ENCODE measurements at regions not wholly inside any gene's neighbourhood (a gene's known extent, or its start where the extent isn't known, plus 50 kb on each side); places are given as distances from the start of the nearest gene placed in this dataset.
"Not testable (repeated sequence)": the region's sequence is repeated elsewhere in the genome, so short reads cannot be mapped to it uniquely, and the experiment has no call there.

GRCh38 chr1:217921126-217921904 is 290.2 kb downstream of the SPATA17 start:
- no peak for DNase-seq

- no peak for DNase-seq
Measured at GRCh38 chr1:217924924-217925323, 293.8 kb downstream of the SPATA17 start.

DNA sequence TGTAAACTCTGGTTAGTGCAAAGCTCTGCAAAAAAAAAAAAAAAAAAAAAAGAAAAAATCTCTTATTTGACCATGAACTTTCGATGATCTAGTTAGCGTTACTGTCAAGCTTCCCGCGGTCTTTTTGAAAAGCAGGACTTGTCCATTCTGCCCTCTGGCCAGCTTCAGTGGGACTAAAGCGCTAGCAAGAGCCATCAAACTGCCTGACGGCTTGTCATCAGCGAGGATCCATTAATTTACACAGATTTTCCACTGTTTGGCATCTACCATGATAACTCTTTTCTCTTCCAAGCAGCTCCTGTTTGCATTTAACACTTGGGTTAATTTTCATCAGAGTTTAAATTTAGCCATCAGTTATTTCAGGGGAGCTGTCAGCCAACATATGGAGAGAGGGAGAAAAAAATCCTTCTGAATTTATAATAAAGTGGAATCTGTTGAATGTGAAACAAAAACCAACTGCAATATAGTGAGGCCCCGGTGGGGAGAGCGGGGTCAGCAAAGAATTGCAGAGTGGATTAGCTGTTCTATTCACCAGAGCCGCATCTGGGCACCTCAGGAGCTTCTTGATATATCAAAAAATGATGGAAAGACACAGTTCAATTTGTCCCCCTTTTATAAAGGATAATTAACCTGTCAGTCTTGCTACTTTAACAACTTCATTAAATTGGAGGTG is 298.2 kb downstream of the SPATA17 start:
- no peak for DNase-seq

DNA sequence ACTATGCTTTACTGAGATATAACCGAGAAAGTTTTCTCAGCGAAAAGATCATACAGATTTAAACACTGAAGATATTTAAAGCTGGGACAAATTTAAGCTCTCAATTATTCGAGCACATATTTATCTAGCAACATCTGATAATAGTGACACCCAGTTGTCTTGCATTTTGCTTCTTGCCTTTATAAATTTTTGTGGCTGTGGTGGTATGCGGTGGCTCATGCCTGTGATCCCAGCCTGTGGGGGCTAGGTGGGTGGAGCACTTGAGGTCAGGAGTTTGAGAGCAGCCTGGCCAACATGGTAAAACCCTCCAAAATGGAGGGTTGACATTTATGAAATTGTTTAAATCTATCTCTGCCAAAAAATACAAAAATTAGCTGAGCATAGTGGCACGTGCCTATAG is 312.2 kb downstream of the SPATA17 start:
- no peak for DNase-seq

- DNase-seq: no peak
Measured at GRCh38 chr1:217944550-217944949, 313.4 kb downstream of the SPATA17 start.

DNA sequence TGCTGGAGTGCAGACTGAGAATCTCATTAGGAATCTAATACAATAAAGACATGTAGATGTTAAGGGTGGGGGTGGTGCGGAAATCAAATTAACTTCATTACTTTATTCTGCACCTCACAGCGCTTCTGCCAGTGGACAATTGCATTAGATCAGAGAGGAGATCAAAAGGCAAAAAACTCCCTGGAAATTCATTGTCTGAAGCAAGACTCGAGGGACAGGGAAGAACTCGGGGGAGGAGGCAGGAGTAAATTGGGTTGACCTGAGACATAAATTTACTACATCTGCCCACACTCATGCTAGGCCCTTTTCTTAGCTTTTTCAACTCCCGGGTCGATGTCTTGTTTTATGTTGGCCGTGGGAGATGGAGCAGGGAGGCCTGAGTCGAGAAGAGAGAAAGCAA is 315.4 kb downstream of the SPATA17 start:
- DNase-seq: peak; percentile 61

GRCh38 chr1:217948741-217949140 is 317.6 kb downstream of the SPATA17 start:
- DNase-seq: no peak

GRCh38 chr1:217953330-217953729 is 322.2 kb downstream of the SPATA17 start:
- no peak for DNase-seq

GRCh38 chr1:217953922-217954321 is 322.8 kb downstream of the SPATA17 start:
- no peak for DNase-seq

GRCh38 chr1:217955723-217956122 is 324.6 kb downstream of the SPATA17 start:
- DNase-seq: no peak

DNA sequence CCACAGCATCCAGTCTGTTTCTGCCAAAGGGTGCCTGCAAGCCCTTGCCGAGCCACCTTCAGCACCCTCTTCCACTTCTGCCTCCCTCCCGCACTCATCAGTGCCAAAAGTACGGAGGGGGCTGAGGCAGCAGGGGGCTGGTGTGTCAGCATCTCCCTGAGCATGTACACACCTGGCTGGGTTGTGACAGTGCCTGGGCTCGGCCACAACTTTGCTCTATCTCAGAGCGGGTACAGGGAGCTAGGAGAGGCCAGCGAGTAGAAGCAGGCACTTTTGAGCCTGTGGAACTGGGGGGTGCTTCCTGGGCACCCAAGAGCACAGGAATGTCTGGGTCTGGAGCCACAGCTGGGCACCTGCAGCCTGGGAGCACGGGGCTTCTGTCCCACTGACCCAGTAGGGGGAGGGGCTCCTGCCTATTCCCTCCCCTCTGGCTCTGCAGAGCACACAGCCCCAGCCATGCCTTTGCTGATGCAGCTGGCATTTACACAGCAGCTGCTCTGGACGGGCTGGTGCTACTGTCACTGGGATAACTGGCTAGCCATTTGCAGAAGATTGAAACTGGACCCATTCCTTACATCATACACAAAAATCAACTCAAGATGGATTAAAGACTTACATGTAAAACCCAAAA is 319.8 kb upstream of the RRP15 start:
- no peak for DNase-seq

- DNase-seq: no peak
Measured at GRCh38 chr1:217968085-217968484, 317.0 kb upstream of the RRP15 start.

DNA sequence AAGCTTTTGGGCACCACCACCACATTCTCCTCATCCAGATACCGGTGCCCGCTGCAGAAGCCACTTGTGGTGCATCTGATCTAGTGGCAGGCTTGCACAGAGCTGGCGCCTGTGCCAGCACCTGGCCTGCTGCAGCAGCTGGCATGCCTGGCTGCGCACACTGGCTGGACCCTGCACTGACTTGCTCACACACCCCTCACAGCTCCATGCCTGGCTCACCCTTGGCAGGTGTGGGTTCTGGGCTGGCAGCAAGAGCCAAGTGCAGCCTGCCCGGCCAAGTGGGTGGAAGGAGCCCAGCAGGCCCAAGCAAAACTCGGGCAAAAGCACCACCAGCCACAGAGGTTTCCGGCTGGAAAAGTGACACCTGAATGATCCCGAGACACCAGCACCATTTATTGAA is 315.7 kb upstream of the RRP15 start:
- no peak for DNase-seq

GRCh38 chr1:217977943-217978342 is 307.1 kb upstream of the RRP15 start:
- DNase-seq: no peak

DNA sequence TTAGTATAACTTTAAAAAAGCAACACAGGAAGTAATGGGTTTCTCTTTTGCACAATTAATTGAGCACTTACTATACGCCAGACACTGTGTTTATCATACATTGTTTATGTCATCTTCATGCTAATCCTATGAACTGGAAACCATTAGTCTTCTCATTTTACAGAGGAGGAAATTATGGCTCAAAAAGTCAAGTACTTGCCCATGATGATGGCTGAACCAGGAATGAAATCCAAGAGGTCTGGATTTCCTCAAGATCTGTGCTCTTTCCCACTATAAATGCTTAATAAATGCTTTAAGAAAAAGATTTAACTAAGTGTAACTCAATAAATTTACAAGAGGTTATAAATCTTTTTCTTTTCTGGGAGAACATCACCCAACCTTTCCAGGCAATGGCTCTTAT is 303.7 kb upstream of the RRP15 start:
- no peak for DNase-seq

- no peak for DNase-seq
Measured at GRCh38 chr1:217982331-217983050, 302.6 kb upstream of the RRP15 start.

GRCh38 chr1:217983051-217983375 is 302.1 kb upstream of the RRP15 start:
- peak; percentile 24 for DNase-seq

DNA sequence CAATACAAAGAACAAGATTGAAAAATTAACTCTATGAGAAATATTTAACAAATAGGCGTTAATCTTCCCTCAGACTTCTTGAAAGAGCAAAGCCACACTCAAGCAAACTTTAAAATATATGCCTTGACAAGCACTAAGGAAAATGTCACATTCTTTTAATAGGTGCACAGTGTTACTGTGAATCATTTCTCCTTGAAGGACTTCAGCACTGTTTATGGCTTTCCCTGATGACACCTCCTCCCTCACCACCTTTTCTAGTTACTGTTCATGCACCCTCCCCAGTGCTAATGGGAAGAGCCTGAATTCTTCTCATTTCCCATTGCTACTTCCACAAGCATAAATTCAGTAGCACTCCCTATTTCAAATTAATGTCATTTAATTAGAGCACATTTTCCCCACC is 299.5 kb upstream of the RRP15 start:
- no peak for DNase-seq

- no peak for DNase-seq
Measured at GRCh38 chr1:217989510-217989909, 295.6 kb upstream of the RRP15 start.

DNA sequence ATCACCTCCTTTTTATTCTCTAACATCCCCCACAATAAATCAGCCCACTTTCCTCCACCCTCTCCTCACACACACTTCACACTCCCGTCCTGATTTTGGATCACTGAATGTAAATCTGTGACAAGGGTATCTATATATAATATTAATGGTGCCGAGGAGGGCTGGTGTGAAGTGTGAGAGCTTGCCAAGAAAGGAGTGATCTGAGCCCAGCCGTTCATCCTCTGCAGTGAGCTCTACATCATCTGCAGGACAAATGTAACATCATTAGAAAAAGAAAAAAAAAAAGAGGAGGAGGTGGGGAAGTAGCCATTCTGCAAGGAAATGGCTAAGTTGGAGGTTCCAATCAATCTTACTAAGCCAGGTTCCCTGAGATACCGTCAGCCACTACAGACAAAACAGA is 291.7 kb upstream of the RRP15 start:
- DNase-seq: no peak

DNA sequence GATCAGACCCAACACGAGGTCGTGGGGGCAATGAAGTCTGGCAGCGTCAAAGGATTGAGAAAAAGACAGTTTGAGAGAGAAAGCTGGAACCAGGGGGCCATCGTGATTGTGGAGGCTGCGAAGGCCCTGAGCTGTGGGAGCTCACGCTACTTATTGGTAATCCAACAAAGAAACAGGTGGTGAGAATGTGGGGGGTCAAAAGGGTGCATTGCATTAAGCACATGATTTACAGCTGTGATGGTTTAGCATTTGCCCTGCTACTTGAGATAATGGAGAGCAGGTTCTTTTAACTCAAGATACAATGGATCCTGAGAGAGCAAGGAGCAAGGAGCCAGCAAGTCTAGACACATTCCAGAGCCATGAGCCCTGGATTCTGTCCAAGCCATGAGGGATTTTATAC is 276.8 kb upstream of the RRP15 start:
- not testable (repeated sequence) for DNase-seq

GRCh38 chr1:218015106-218015505 is 270.0 kb upstream of the RRP15 start:
- DNase-seq: not testable (repeated sequence)

DNA sequence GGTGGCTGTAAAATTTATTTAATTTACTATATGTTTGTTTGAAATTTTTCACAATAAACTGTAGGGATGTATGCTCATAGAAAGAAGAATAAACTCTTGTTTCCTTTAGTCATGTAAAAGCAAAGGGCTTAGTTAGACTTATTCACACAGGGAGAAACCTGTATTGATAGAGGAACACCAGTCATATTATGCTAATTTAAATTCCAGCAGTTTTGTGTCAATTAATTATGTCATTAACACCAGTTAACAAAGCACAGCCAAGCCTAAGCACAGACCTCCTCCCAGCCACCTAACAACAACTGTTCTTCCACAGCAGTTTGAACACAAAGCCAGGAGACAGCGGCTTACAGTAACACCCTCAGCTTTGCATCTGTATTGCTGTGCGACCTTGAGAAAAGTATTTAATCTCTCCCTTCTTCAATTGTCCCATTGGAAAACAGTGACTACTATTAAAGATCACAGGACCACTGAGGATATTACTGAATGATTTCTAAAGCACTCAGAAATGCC is 260.8 kb upstream of the RRP15 start:
- no peak for DNase-seq

Measured in left kidney (tissue), 1 donor.